ENCODE measurements at regions not wholly inside any gene's neighbourhood (a gene's known extent, or its start where the extent isn't known, plus 50 kb on each side); places are given as distances from the start of the nearest gene placed in this dataset.

GRCh38 chr1:99207216-99207615 is 57.1 kb upstream of the PLPPR4 start:
- POLR2A ChIA-PET: no interaction called here
- no peaks in the 10 kb centered on the region for H3K9me3 ChIP-seq
- DNase-seq (ENCODE audit: low read depth in 1 of 2, low spot score in 1 of 2) (no peak), ATAC-seq (no peak), FAIRE-seq (no peak)
- no peaks in the 10 kb centered on the region for H3K4me1 ChIP-seq
- no peak overlapping the region for H3K27ac ChIP-seq
- CTCF ChIA-PET: no interaction called here
- no peak for TF ChIP-seq SREBF2 (IDR thresholded peaks at IDR 0.05)
- no peak for TF ChIP-seq HES2 (IDR thresholded peaks at IDR 0.05)
- no peak for TF ChIP-seq ESRRA (IDR thresholded peaks at IDR 0.05; ENCODE audit: borderline replicate concordance, low read length)
- no peak for TF ChIP-seq FOSL2 (IDR thresholded peaks at IDR 0.05)
- TF ChIP-seq FOSL2 (CRISPR knock-in tag; IDR thresholded peaks at IDR 0.05): no peak
- TF ChIP-seq SMC3 (IDR thresholded peaks at IDR 0.05): no peak
- TF ChIP-seq EHMT2 (IDR thresholded peaks at IDR 0.05; ENCODE audit: low read depth): no peak
- TF ChIP-seq EP300 (IDR thresholded peaks at IDR 0.05): no peak
- TF ChIP-seq KDM1A (IDR thresholded peaks at IDR 0.05; ENCODE audit: low read depth): no peak
- no peak for TF ChIP-seq RNF2 (IDR thresholded peaks at IDR 0.05; ENCODE audit: borderline replicate concordance, low read depth)
- no peak for TF ChIP-seq HDAC2 (IDR thresholded peaks at IDR 0.05)
- TF ChIP-seq CBX8 (IDR thresholded peaks at IDR 0.05): no peak
- no peak for TF ChIP-seq ZFP36 (IDR thresholded peaks at IDR 0.05; ENCODE audit: borderline replicate concordance, partially characterized antibody)
- no peak for TF ChIP-seq HEYL (CRISPR knock-in tag; IDR thresholded peaks at IDR 0.05)
- no peak for TF ChIP-seq PBX3 (IDR thresholded peaks at IDR 0.05)
- no peak for TF ChIP-seq ZSCAN20 (CRISPR knock-in tag; IDR thresholded peaks at IDR 0.05)
- no peak for TF ChIP-seq MAZ (IDR thresholded peaks at IDR 0.05; ENCODE audit: borderline replicate concordance, low read depth, low read length)
- TF ChIP-seq E2F6 (IDR thresholded peaks at IDR 0.05; ENCODE audit: borderline replicate concordance, low read depth): no peak
- no peak for TF ChIP-seq MYC (IDR thresholded peaks at IDR 0.05; ENCODE audit: borderline replicate concordance, low read length)
- no peak for TF ChIP-seq RARB (CRISPR knock-in tag; IDR thresholded peaks at IDR 0.05)
- H3K4me2 ChIP-seq: no peak overlapping the region
- 60% methylated on average over 3 of the region's 3 CpGs for WGBS (ENCODE audit: missing lambda C conversion rate)
- H3K4me3 ChIP-seq: no peak overlapping the region

All from A549 (cell line).